ENCODE measurements at regions not wholly inside any gene's neighbourhood (a gene's known extent, or its start where the extent isn't known, plus 50 kb on each side); places are given as distances from the start of the nearest gene placed in this dataset.
"Not testable (repeated sequence)": the region's sequence is repeated elsewhere in the genome, so short reads cannot be mapped to it uniquely, and the experiment has no call there.

GRCh38 chr1:70820995-70821394 is 226.6 kb downstream of the PTGER3 start:
- no peak overlapping the region for H3K4me3 ChIP-seq (ENCODE audit: low read depth, low read length)
- TF ChIP-seq CTCF (IDR thresholded peaks at IDR 0.05; ENCODE audit: borderline replicate concordance, insufficient read depth, low read depth, low read length): no peak

DNA sequence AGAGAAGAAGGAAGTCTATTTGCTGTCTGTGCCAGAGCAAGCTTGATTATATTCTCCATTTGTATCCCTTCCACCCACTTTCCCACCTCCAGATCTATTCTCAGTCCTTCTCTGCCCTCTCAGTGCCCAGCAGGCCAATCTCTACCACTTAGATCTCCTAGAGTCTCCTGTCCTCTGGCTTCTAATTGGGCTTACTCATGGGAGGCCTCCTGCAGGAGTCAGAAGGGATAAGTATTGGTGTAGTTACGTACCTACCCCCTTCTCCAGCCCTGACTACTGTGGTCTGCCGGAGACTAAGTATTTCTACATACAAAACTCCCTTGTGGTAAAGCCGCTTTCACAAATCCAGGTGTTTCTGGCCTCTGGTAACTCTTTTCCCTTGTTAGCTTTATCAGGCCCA is 221.2 kb downstream of the PTGER3 start:
- H3K4me3 ChIP-seq (ENCODE audit: low read depth, low read length): no peak overlapping the region
- TF ChIP-seq CTCF (IDR thresholded peaks at IDR 0.05; ENCODE audit: borderline replicate concordance, insufficient read depth, low read depth, low read length): no peak

GRCh38 chr1:70827030-70827429 is 220.6 kb downstream of the PTGER3 start:
- H3K4me3 ChIP-seq (ENCODE audit: low read depth, low read length): no peak overlapping the region
- TF ChIP-seq CTCF (IDR thresholded peaks at IDR 0.05; ENCODE audit: borderline replicate concordance, insufficient read depth, low read depth, low read length): no peak

DNA sequence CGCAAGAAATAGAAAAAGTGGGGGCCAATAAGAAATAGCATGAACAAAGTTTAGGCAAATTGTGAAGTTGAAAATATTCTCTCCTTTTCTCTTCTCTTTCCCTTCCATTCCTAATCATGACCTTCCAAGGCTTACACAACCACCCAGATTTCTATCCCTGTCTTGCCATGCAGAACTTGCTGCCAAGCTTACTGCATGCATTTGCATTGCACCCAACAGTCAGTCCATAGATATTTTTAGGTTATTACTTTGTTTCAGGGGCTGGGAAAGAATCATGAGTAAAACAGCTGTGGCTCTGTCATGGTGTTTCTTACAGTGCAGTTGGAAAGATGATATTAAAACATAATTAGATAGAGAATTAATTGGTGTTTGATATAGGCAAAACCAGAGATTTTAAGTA is 219.4 kb downstream of the PTGER3 start:
- TF ChIP-seq CTCF (IDR thresholded peaks at IDR 0.05; ENCODE audit: borderline replicate concordance, insufficient read depth, low read depth, low read length): no peak
- no peak overlapping the region for H3K4me3 ChIP-seq (ENCODE audit: low read depth, low read length)

DNA sequence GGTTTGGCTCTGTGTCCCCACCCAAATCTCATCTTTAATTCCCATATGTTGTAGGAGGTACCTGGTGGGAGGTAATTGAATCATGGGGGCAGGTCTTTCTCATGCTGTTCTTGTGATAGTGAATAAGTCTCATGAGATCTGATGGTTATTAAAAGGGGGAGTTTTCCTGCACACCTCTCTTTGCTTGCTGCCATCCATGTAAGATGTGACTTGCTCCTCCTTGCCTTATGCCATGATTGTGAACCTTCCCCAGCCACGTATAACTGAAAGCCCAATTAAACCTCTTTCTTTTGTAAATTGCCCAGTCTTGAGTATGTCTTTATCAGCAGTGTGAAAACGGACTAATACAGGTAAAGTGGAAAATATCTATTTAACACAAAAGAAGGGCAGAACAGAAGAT is 213.3 kb downstream of the PTGER3 start:
- H3K4me3 ChIP-seq (ENCODE audit: low read depth, low read length): not testable (repeated sequence)

DNA sequence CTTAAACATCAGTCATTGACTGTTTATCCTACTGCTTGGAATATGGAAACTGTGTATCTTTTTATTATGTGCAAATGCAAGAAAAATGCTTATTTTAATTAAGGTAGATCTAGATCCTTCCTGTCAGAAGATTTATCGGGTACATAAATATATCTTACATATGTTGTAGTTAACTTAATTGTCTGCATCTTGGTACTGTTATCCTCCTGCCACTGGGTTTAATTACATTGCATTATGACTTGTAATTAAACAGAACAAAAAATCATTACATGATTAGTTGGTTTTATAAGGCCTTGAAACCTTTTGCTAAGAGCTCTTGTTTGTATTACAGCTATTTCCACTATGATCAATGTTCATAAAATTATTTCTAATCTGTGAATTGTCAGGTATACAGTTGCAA is 211.2 kb downstream of the PTGER3 start:
- no peak overlapping the region for H3K4me3 ChIP-seq (ENCODE audit: low read depth, low read length)
- TF ChIP-seq CTCF (IDR thresholded peaks at IDR 0.05; ENCODE audit: borderline replicate concordance, insufficient read depth, low read depth, low read length): no peak

DNA sequence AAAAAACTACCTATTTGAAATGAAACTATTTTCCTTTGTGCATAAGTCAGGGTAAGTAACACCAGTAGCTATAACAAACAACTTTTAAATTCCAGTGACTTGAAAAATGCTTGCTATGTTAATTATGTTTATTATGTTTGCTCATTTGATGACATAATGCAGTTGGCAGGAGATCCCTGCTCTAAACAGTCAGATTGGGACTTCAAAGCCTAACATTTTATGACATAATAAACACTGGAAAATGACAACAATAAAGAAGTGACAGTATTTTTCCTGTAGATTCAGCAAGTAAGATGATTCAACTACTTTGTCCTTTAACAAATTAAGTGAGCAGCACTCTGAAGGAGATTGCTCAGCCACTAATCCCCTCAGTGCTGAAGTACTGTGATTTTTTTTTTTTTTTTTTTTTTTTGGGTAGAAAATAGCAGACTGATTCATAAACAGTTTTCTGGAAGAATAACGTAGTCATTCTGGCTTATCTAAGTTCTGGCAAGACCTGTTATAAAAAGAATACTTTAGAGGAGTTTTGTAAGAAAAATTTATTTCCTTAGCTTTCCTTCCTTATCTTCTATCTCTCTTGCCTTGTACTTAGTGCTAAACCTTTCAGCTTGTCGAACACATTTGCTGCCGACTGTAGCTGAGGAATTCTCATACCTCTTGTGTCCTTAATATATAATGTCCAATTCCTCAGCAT is 207.2 kb downstream of the PTGER3 start:
- no peak for TF ChIP-seq CTCF (IDR thresholded peaks at IDR 0.05; ENCODE audit: borderline replicate concordance, insufficient read depth, low read depth, low read length)
- no peak overlapping the region for H3K4me3 ChIP-seq (ENCODE audit: low read depth, low read length)

- H3K4me3 ChIP-seq (ENCODE audit: low read depth, low read length): no peak overlapping the region
- no peak for TF ChIP-seq CTCF (IDR thresholded peaks at IDR 0.05; ENCODE audit: borderline replicate concordance, insufficient read depth, low read depth, low read length)
These were observed 205.1 kb downstream of the PTGER3 start for GRCh38 chr1:70842562-70842961.

All from GM12875 (cell line).